ENCODE measurements at regions not wholly inside any gene's neighbourhood (a gene's known extent, or its start where the extent isn't known, plus 50 kb on each side); places are given as distances from the start of the nearest gene placed in this dataset.

DNA sequence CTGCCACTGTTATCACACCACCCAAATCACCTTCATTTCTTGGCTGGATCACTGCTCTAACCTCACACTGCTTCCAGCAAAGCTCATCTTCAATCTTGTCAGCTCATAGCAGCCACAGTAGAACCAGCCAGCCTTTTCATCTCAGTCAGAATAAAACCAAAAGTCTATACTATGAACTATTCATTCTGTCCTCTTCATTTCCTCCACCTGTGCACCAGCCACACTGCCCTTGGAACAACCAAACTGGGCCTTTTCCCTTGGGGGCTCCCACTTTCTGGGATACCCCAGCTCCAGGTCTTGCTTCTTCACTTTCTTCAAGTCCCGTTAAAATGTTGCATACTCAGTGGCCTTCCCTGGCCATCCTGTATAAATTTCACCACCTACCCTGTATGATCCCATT, 234.4 kb upstream of the DAAM1 start:
- intact Hi-C loops (cut with DNase I; ENCODE audit: low total_unique reads), result no loop called here
- WGBS, 2 donors, result 94 to 100% methylated on average over 1 of the region's 1 CpG
- no peak for DNase-seq
- Histone ChIP-seq H3K9me3 (no peaks in the 10 kb centered on the region), H3K27me3 (no peaks in the 10 kb centered on the region), H3K4me1 (no peaks in the 10 kb centered on the region), H3K4me3 (no peak overlapping the region), H3K36me3 (ENCODE audit: low read depth, missing control alignments) (no peaks in the 10 kb centered on the region), H3K27ac (no peak overlapping the region)
- no peak for TF ChIP-seq POLR2A (IDR thresholded peaks at IDR 0.05)
- TF ChIP-seq, protein P1, sequence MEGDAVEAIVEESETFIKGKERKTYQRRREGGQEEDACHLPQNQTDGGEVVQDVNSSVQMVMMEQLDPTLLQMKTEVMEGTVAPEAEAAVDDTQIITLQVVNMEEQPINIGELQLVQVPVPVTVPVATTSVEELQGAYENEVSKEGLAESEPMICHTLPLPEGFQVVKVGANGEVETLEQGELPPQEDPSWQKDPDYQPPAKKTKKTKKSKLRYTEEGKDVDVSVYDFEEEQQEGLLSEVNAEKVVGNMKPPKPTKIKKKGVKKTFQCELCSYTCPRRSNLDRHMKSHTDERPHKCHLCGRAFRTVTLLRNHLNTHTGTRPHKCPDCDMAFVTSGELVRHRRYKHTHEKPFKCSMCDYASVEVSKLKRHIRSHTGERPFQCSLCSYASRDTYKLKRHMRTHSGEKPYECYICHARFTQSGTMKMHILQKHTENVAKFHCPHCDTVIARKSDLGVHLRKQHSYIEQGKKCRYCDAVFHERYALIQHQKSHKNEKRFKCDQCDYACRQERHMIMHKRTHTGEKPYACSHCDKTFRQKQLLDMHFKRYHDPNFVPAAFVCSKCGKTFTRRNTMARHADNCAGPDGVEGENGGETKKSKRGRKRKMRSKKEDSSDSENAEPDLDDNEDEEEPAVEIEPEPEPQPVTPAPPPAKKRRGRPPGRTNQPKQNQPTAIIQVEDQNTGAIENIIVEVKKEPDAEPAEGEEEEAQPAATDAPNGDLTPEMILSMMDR (IDR thresholded peaks at IDR 0.05), result no peak

DNA sequence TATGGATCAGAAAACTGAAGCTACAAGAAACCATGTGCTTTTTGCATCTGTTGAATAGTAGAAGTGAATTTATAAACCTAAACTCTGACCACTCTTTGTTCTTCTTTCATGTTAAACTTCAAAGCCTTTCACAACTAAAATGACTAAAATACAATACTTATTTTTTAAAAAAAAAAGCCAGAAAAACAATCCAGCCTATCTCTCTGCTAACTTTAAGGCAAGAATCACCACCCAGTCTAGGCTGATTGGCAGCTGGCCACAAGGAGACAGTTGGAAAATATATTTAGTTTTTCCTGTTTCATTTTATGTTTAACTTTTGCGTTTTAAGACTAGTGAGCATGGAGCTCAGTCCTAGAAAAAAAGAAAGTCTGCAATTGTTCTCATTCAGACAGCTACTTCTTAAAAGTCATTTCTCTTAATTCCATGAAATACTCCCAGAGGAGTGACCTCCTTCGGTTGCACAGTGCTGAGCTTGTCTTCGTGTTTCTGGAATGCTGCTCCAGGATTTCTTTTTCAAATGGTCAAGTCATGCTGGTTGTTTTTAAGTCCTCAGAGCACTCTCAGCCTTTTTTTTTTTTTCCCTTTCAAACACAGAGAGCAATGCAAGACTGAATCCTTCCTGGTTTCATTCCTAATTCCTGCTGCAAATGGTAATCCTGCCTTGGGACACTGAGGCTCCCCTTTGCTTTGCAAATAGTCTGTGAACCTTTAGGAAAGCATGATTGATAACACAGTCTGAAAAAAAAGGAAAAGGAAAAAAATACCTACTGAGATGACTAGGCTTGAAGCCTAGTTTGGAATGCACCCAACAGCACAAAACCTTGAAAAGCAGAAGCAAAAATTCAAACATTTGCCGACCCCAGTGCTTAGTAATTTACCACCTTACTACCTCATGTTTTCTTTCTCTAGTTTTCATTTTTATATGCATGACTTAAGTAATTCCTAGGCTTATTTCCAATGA, 233.3 kb upstream of the DAAM1 start:
- no peak for DNase-seq
- no peak overlapping the region for H3K27ac ChIP-seq
- TF ChIP-seq, protein P1 (IDR thresholded peaks at IDR 0.05), result no peak
- TF ChIP-seq POLR2A (IDR thresholded peaks at IDR 0.05), result no peak
- no peak overlapping the region for H3K4me3 ChIP-seq
- intact Hi-C loops (cut with DNase I; ENCODE audit: low total_unique reads), result no loop called here
- H3K27me3 ChIP-seq, result no peaks in the 10 kb centered on the region
- no peaks in the 10 kb centered on the region for H3K9me3 ChIP-seq
- H3K4me1 ChIP-seq, result no peaks in the 10 kb centered on the region
- H3K36me3 ChIP-seq (ENCODE audit: low read depth, missing control alignments), result no peaks in the 10 kb centered on the region
- 20 to 30% methylated on average over 4 of the region's 4 CpGs for WGBS, 2 donors

DNA sequence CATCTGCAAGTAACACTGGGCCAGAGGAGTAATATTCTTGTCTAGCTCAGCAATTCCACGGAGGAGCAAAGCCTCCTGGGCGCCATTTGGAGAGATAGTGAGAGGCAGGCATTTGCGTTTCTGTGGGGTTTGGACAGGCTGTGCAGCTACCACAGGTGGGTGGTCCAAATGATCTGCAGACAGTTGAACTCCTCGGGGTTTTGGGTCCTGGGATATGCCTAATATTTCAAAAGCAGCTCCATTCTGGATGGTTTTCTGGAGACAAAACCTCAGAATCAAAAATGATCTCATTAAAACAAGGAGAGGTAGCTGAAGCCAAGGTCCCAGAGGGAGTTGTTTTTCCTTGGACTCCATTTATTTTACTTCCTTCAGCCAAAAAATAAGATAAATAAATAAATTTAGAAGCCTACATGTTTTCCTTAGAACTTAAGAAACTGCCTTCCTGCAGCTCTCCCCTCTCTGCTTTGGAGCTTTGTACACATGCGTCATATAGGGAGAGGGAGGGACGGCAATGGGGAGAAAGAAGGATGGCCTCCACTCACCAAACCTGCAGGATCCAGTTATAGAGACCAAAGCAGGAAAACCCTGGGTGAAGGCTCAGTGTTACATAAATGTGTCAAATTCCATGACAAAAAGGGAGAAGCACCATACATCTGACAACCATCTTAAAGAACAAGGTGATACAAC, 227.3 kb upstream of the DAAM1 start:
- Histone ChIP-seq H3K9me3 (no peaks in the 10 kb centered on the region), H3K4me1 (no peaks in the 10 kb centered on the region), H3K36me3 (ENCODE audit: low read depth, missing control alignments) (no peaks in the 10 kb centered on the region), H3K27ac (no peak overlapping the region), H3K4me3 (no peak overlapping the region), H3K27me3 (no peaks in the 10 kb centered on the region)
- peak; percentile 58 for DNase-seq
- TF ChIP-seq, protein P1 (IDR thresholded peaks at IDR 0.05), result no peak
- TF ChIP-seq POLR2A (IDR thresholded peaks at IDR 0.05), result no peak
- WGBS, 2 donors, result 50 to 54% methylated on average over 6 of the region's 6 CpGs
- intact Hi-C loops (cut with DNase I; ENCODE audit: low total_unique reads), result no loop called here

DNA sequence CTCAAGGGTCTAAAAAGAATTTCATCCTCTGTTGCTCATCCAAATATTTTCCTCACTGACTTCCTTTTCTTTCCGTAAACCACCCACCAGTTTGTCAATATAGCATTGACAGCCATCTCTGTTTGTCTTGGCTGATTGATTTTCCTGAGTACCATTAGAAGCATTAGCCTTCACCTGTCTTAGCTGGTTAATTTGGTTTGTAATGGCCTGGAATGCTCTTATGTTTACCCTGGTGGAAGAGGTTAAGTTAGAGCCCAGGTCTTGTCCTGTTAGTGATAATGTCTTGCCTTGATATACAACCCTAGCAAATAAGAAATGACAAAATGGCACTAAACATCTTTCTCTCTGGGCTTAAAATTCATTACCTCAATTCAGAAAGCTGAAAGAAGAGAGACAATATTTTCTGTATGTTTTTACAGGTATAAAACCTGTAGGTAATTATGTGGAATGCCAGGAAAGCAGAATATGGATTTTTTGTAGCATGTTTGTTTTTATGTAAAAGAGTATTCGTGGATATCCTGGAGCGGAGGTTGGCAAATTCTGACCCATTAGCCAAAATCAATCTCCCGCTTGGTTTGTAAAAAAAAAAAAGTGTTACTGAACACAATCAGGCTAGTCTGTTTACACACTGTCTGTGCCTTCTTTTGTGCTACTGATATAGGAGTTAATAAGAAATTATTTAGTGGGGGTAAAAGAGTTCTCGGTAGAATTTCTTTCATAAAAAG, 224.4 kb upstream of the DAAM1 start:
- WGBS, 2 donors, result 68 to 75% methylated on average over 5 of the region's 5 CpGs
- Histone ChIP-seq H3K4me3 (no peak overlapping the region), H3K9me3 (no peaks in the 10 kb centered on the region), H3K27me3 (no peaks in the 10 kb centered on the region), H3K27ac (no peak overlapping the region), H3K4me1 (no peaks in the 10 kb centered on the region), H3K36me3 (ENCODE audit: low read depth, missing control alignments) (no peaks in the 10 kb centered on the region)
- TF ChIP-seq POLR2A (IDR thresholded peaks at IDR 0.05), result no peak
- TF ChIP-seq, protein P1 (IDR thresholded peaks at IDR 0.05), result no peak
- DNase-seq, result no peak
- intact Hi-C loops (cut with DNase I; ENCODE audit: low total_unique reads), result no loop called here
